ENCODE measurements at regions not wholly inside any gene's neighbourhood (a gene's known extent, or its start where the extent isn't known, plus 50 kb on each side); places are given as distances from the start of the nearest gene placed in this dataset.

- TF ChIP-seq CTCF (IDR thresholded peaks at IDR 0.05) (no peak), POLR2A (IDR thresholded peaks at IDR 0.05) (no peak), POLR2AphosphoS5 (IDR thresholded peaks at IDR 0.05) (no peak)
Observed at GRCh38 chr16:82386761-82387160, 216.7 kb upstream of the MPHOSPH6 start.

All from sigmoid colon (tissue), 4 donors.